B cell (primary cell): ENCODE measurements at regions not wholly inside any gene's neighbourhood (a gene's known extent, or its start where the extent isn't known, plus 50 kb on each side); places are given as distances from the start of the nearest gene placed in this dataset.

Experiments used
- ATAC-seq: fragments of 200-7000 bp; cut with Tn5 transposase; one replicate; pipeline ENCODE4 v1.10.0; 2021; ENCODE audit warnings: low read depth, mild to moderate bottlenecking, moderate number of reproducible peaks, moderate library complexity
- CTCF ChIA-PET: fragments of 350-600 bp; sonication (Branson Sonifier 250); formaldehyde crosslinking; loops from one replicate; lab custom pipeline; 2021; ENCODE audit warnings: antibody characterized with exemption, inconsistent platforms; lab: Charles Lee
- POLR2A ChIA-PET: fragments of 350-600 bp; sonication (Branson Sonifier 250); formaldehyde crosslinking; loops from one replicate; lab custom pipeline; 2021; ENCODE audit warnings: antibody characterized with exemption; lab: Charles Lee
- DNase-seq: peaks from one replicate; pipeline ENCODE4 v3.0.0; 2013
- H2AFZ ChIP-seq: 2 replicates; pipeline ENCODE4 v1.6.1; 2012; ENCODE audit warnings: mild to moderate bottlenecking, low read depth, low read length; ENCODE audit not compliant: insufficient read depth, poor library complexity, severe bottlenecking
- H3K27ac ChIP-seq, 2 donors: 1 replicate in 1 of 2; 2 replicates in 1 of 2; pipeline ENCODE4 v1.5.1; 2012 to 2013; ENCODE audit warnings: low read length in 2 of 2, mild to moderate bottlenecking in 2 of 2, moderate library complexity in 1 of 2
- H3K27me3 ChIP-seq, 4 experiments: fragments of 200-600 bp in 1 of 4; sonication (generic) in 1 of 4; replicated peaks in 1 of 4; 1 replicate in 2 of 4; 2 replicates in 2 of 4; pipeline versions ENCODE4 v1.6.1 to v1.7.0; 2013 to 2016; ENCODE audit warnings: low read length in 3 of 4, mild to moderate bottlenecking in 2 of 4, mixed read lengths in 1 of 4, moderate library complexity in 1 of 4; ENCODE audit not compliant: insufficient read depth in 4 of 4, control insufficient read depth in 3 of 4; ENCODE audit errors: control extremely low read depth in 1 of 4
- H3K36me3 ChIP-seq, 2 experiments: replicated peaks in 1 of 2; 1 replicate in 1 of 2; 2 replicates in 1 of 2; pipeline versions ENCODE4 v1.6.1 to v1.7.1; 2013; ENCODE audit warnings: low read length in 1 of 2; ENCODE audit not compliant: insufficient read depth in 2 of 2, control insufficient read depth in 1 of 2; ENCODE audit errors: control extremely low read depth in 1 of 2, extremely low read depth in 1 of 2
- H3K4me1 ChIP-seq, 2 donors: fragments of 200-600 bp in 1 of 2; sonication (generic) in 1 of 2; 1 replicate in 1 of 2; 2 replicates in 1 of 2; pipeline versions ENCODE4 v1.5.1 to v1.6.1; 2013 to 2017; ENCODE audit warnings: low read length in 2 of 2; ENCODE audit not compliant: control insufficient read depth in 2 of 2, insufficient read depth in 2 of 2
- H3K4me2 ChIP-seq: replicated peaks from 2 replicates; pipeline ENCODE3; 2012; ENCODE audit warnings: mild to moderate bottlenecking, low read depth, low read length; ENCODE audit not compliant: poor library complexity, severe bottlenecking
- H3K4me3 ChIP-seq, 5 experiments: fragments of 200-600 bp in 1 of 5; sonication (generic) in 1 of 5; 1 replicate in 3 of 5; 2 replicates in 2 of 5; pipeline versions ENCODE4 v1.5.1 to v1.7.0; 2011 to 2016; ENCODE audit warnings: low read length in 4 of 5, mild to moderate bottlenecking in 4 of 5, low read depth in 2 of 5, control low read depth in 1 of 5, moderate library complexity in 1 of 5; ENCODE audit not compliant: insufficient read depth in 1 of 5; ENCODE audit errors: control extremely low read depth in 1 of 5, extremely low read depth in 1 of 5
- H3K79me2 ChIP-seq: fragments of 200-600 bp; sonication (generic); one replicate; pipeline ENCODE4 v1.6.0; 2016; ENCODE audit warnings: low read length; ENCODE audit not compliant: control insufficient read depth, insufficient read depth
- H3K9ac ChIP-seq: fragments of 200-600 bp; sonication (generic); 2 replicates; pipeline ENCODE4 v1.6.1; 2017; ENCODE audit warnings: mild to moderate bottlenecking, low read length, moderate library complexity
- H3K9me3 ChIP-seq, 3 donors: one replicate each; pipeline versions ENCODE4 v1.6.1 to v1.7.1; 2013; ENCODE audit warnings: low read length in 2 of 3; ENCODE audit not compliant: control insufficient read depth in 2 of 3, insufficient read depth in 1 of 3; ENCODE audit errors: control extremely low read depth in 1 of 3
- H4K20me1 ChIP-seq: 2 replicates; pipeline ENCODE4 v1.6.0; 2012; ENCODE audit warnings: mild to moderate bottlenecking, low read length; ENCODE audit not compliant: insufficient read depth, control insufficient read depth, poor library complexity, severe bottlenecking
- H3K27ac Mint-ChIP-seq: one replicate; pipeline ENCODE4 v1.8.0; 2021; ENCODE audit warnings: mixed read lengths
- H3K27me3 Mint-ChIP-seq: one replicate; pipeline ENCODE4 v1.8.0; 2021; ENCODE audit warnings: mixed read lengths
- H3K4me1 Mint-ChIP-seq: one replicate; pipeline ENCODE4 v1.8.0; 2021; ENCODE audit warnings: mixed read lengths
- H3K4me3 Mint-ChIP-seq: one replicate; pipeline ENCODE4 v1.8.0; 2021; ENCODE audit warnings: mixed read lengths
- H3K9me3 Mint-ChIP-seq: one replicate; pipeline ENCODE4 v1.8.0; 2022; ENCODE audit warnings: mixed read lengths; ENCODE audit not compliant: insufficient read depth
- CTCF ChIP-seq: fragments of 200-600 bp; IDR thresholded peaks from one replicate; pipeline ENCODE4 v1.8.0; 2022; ENCODE audit warnings: antibody characterized with exemption, mild to moderate bottlenecking
- EZH2 ChIP-seq: IDR thresholded peaks from 2 replicates; pipeline ENCODE4 v1.6.1; 2012; ENCODE audit warnings: borderline replicate concordance, low read depth, mild to moderate bottlenecking, moderate library complexity, low read length; ENCODE audit not compliant: insufficient read depth, poor library complexity, severe bottlenecking
- WGBS: methylation state at CpG from one replicate; pipeline ENCODE4 v1.1.5; 2013; ENCODE audit warnings: missing lambda C conversion rate; ENCODE audit not compliant: insufficient coverage; 5-methylcytosine and 5-hydroxymethylcytosine counted together
- intact Hi-C: fragments of 100-400 bp; cut with micrococcal nuclease; formaldehyde crosslinking; loops from one replicate; pipeline ENCODE4 v1.10.0; 2022

- Histone ChIP-seq H2AFZ (no peak overlapping the region), H4K20me1 (no peaks in the 10 kb centered on the region), H3K9me3 (peaks cover 0 to 2% (median 0%) of the 10 kb centered on the region in 3 donors), H3K36me3 (no peaks in the 10 kb centered on the region), H3K4me3 (no peak overlapping the region), H3K9ac (no peak overlapping the region), H3K4me1 (no peaks in the 10 kb centered on the region), H3K27me3 (no peaks in the 10 kb centered on the region), H3K4me2 (no peak overlapping the region), H3K27ac (no peak overlapping the region), H3K79me2 (no peaks in the 10 kb centered on the region)
- 83% methylated on average over 8 of the region's 8 CpGs for WGBS
- Mint-ChIP-seq H3K27me3 (no peaks in the 10 kb centered on the region), H3K4me3 (no peak overlapping the region), H3K27ac (no peak overlapping the region), H3K9me3 (no peaks in the 10 kb centered on the region), H3K4me1 (no peaks in the 10 kb centered on the region)
- ATAC-seq (no peak), DNase-seq (no peak)
- ChIA-PET CTCF (no interaction called here), POLR2A (no interaction called here)
- TF ChIP-seq CTCF (no peak), EZH2 (no peak)
- intact Hi-C loops: no loop called here
These were observed 716.9 kb downstream of the ADGRL2 start for GRCh38 chr1:82517586-82517985.

GRCh38 chr1:82515650-82516049 is 714.9 kb downstream of the ADGRL2 start:
- Histone ChIP-seq H3K79me2 (no peaks in the 10 kb centered on the region), H4K20me1 (no peaks in the 10 kb centered on the region), H3K4me2 (no peak overlapping the region), H3K27ac (no peak overlapping the region), H3K4me3 (no peak overlapping the region), H2AFZ (no peak overlapping the region), H3K36me3 (no peaks in the 10 kb centered on the region), H3K4me1 (no peaks in the 10 kb centered on the region), H3K9ac (no peak overlapping the region), H3K9me3 (peaks cover 0 to 2% (median 0%) of the 10 kb centered on the region in 3 donors), H3K27me3 (no peaks in the 10 kb centered on the region)
- Mint-ChIP-seq H3K4me3 (no peak overlapping the region), H3K9me3 (no peaks in the 10 kb centered on the region), H3K27me3 (no peaks in the 10 kb centered on the region), H3K4me1 (no peaks in the 10 kb centered on the region), H3K27ac (no peak overlapping the region)
- no peak for TF ChIP-seq EZH2
- TF ChIP-seq CTCF: no peak
- ATAC-seq: no peak
- DNase-seq: no peak
- POLR2A ChIA-PET: no interaction called here
- intact Hi-C loops: loop anchor here (2.0 kb wide), 1 partner anchor 39 kb away; no protein-coding TSS in a partner anchor
- CTCF ChIA-PET: no interaction called here
